K562 (cell line): ENCODE measurements at regions not wholly inside any gene's neighbourhood (a gene's known extent, or its start where the extent isn't known, plus 50 kb on each side); places are given as distances from the start of the nearest gene placed in this dataset.

Experiments used
- ATAC-seq: fragments of 200-7000 bp; cut with Tn5 transposase; 3 replicates; pipeline ENCODE4 v1.9.1; 2020; ENCODE audit warnings: moderate library complexity
- BruUV-seq: library from RNA; stranded (reverse); fragments of 400-500 nt; replicated peaks from 2 replicates; lab custom pipeline; 2021; lab: Mats Ljungman, UMichigan
- CTCF ChIA-PET: fragments of 300-600 bp; formaldehyde crosslinking; extraction: SDS; loops from one replicate; lab custom pipeline; 2021; ENCODE audit warnings: low intra/inter-chr PET ratio; lab: Yijun Ruan, JAX
- POLR2A ChIA-PET: fragments of 300-600, 350-650 bp; sonication (Branson Sonifier 250); formaldehyde crosslinking; extraction: SDS; loops from one replicate; lab custom pipeline; 2021; ENCODE audit warnings: antibody characterized with exemption, inconsistent platforms; lab: Yijun Ruan, JAX
- DNase-seq, 4 experiments: peaks; one replicate each; pipeline versions ENCODE4 v3.0.0 to v3.0.0-alpha.2; 2011 to 2018; ENCODE audit warnings: low spot score in 3 of 4, mixed read lengths in 3 of 4; ENCODE audit errors: extremely low read depth in 1 of 4
- FAIRE-seq: peaks from 2 replicates; lab custom pipeline; 2011; peaks lifted over from hg19 to GRCh38; lab: Jason Lieb, UNC
- H2AFZ ChIP-seq: 2 replicates; pipeline ENCODE4 v1.6.0; 2011; ENCODE audit warnings: low read depth, low read length, control low read depth, inconsistent platforms
- H3K27ac ChIP-seq: fragments of 200-600 bp; 3 replicates; pipeline ENCODE4 v1.8.0; 2011; ENCODE audit warnings: low read depth, mild to moderate bottlenecking, control low read depth, inconsistent platforms, low read length, moderate library complexity, mixed read lengths; ENCODE audit errors: extremely low read depth
- H3K27me3 ChIP-seq, 2 experiments: fragments of 300-600 bp in 1 of 2; 2 replicates in 1 of 2; 3 replicates in 1 of 2; pipeline versions ENCODE4 v1.6.0 to v1.8.0; 2011; ENCODE audit warnings: inconsistent platforms in 2 of 2, low read length in 2 of 2, mild to moderate bottlenecking in 1 of 2, mixed read lengths in 1 of 2, moderate library complexity in 1 of 2; ENCODE audit not compliant: control insufficient read depth in 2 of 2, insufficient read depth in 2 of 2
- H3K36me3 ChIP-seq: fragments of 300-600 bp; 3 replicates; pipeline ENCODE4 v1.8.0; 2011; ENCODE audit warnings: mild to moderate bottlenecking, low read length, inconsistent platforms; ENCODE audit not compliant: control insufficient read depth, insufficient read depth
- H3K4me1 ChIP-seq, 2 experiments: fragments of 200-600 bp in 1 of 2; replicated peaks in 1 of 2; 2 replicates in 1 of 2; 3 replicates in 1 of 2; pipeline versions ENCODE4 v1.5.1 to v1.8.0; 2011; ENCODE audit warnings: inconsistent platforms in 2 of 2, low read length in 2 of 2, mild to moderate bottlenecking in 1 of 2, mixed read lengths in 1 of 2, moderate library complexity in 1 of 2; ENCODE audit not compliant: control insufficient read depth in 2 of 2, insufficient read depth in 2 of 2
- H3K4me2 ChIP-seq: 2 replicates; pipeline ENCODE4 v1.6.1; 2011; ENCODE audit warnings: low read length, control low read depth, inconsistent platforms, mixed read lengths; ENCODE audit not compliant: insufficient read depth
- H3K4me3 ChIP-seq: fragments of 200-600 bp; sonication (generic), shearing (Covaris generic); 2 replicates; pipeline ENCODE4 v1.5.1; 2016; ENCODE audit warnings: control low read depth, inconsistent platforms
- H3K79me2 ChIP-seq: fragments of 200-600 bp; 3 replicates; pipeline ENCODE4 v1.8.0; 2011; ENCODE audit warnings: low read length, inconsistent platforms; ENCODE audit not compliant: control insufficient read depth, insufficient read depth
- H3K9ac ChIP-seq, 2 experiments: 2 replicates each; pipeline versions ENCODE4 v1.6.0 to v1.6.1; 2011; ENCODE audit warnings: low read depth in 2 of 2, low read length in 2 of 2, control low read depth in 1 of 2, inconsistent platforms in 1 of 2, mild to moderate bottlenecking in 1 of 2, mixed read lengths in 1 of 2; ENCODE audit not compliant: insufficient read depth in 1 of 2
- H3K9me1 ChIP-seq: one replicate; pipeline ENCODE4 v1.6.0; 2011; ENCODE audit warnings: inconsistent platforms, mild to moderate bottlenecking, low read length, moderate library complexity; ENCODE audit not compliant: control insufficient read depth, insufficient read depth
- H3K9me3 ChIP-seq: replicated peaks from 2 replicates; pipeline ENCODE4 v1.5.1; 2011; ENCODE audit warnings: low read depth, low read length, inconsistent platforms; ENCODE audit not compliant: control insufficient read depth, insufficient read depth
- H4K20me1 ChIP-seq: replicated peaks from 2 replicates; pipeline ENCODE4 v1.6.1; 2011; ENCODE audit warnings: low read length, inconsistent platforms, mixed read lengths; ENCODE audit not compliant: control insufficient read depth, insufficient read depth
- BCOR ChIP-seq: fragments of 450-650 bp; IDR thresholded peaks from 2 replicates; pipeline ENCODE4 v1.6.1; 2016
- BHLHE40 ChIP-seq: IDR thresholded peaks from 2 replicates; pipeline ENCODE4 v1.6.1; 2011; ENCODE audit warnings: low read length, improper control_type of control experiment
- DMBX1 ChIP-seq: fragments of 250-450 bp; sonication (Bioruptor Pico); IDR thresholded peaks from 2 replicates; pipeline ENCODE4 v1.8.0; 2022; ENCODE audit warnings: inconsistent platforms, mild to moderate bottlenecking, moderate library complexity, borderline replicate concordance
- EGR1 ChIP-seq: fragments of 450-650 bp; conservative IDR thresholded peaks from 2 replicates; pipeline ENCODE4 v1.6.1; 2017; ENCODE audit warnings: mild to moderate bottlenecking
- HOXB6 ChIP-seq: fragments of 250-450 bp; sonication (Bioruptor Pico); IDR thresholded peaks from 2 replicates; pipeline ENCODE4 v1.5.1; 2022; ENCODE audit warnings: mild to moderate bottlenecking, borderline replicate concordance
- HSF4 ChIP-seq: fragments of 250-450 bp; sonication (Bioruptor Pico); IDR thresholded peaks from 2 replicates; pipeline ENCODE4 v2.1.2; 2022; ENCODE audit warnings: mild to moderate bottlenecking, moderate library complexity, borderline replicate concordance
- KLF6 ChIP-seq: fragments of 250-450 bp; sonication (Bioruptor Pico); IDR thresholded peaks from 2 replicates; pipeline ENCODE4 v1.4.0; 2020; ENCODE audit warnings: mild to moderate bottlenecking, moderate library complexity, borderline replicate concordance
- NR2F6 ChIP-seq: fragments of 450-650 bp; formaldehyde crosslinking; IDR thresholded peaks from 2 replicates; pipeline ENCODE4 v1.4.0; 2020; ENCODE audit warnings: mild to moderate bottlenecking
- PRMT5 ChIP-seq: sonication (generic); formaldehyde crosslinking; IDR thresholded peaks from 2 replicates; pipeline ENCODE4 v1.5.0; 2020; ENCODE audit warnings: missing genetic modification reagents
- PTRF ChIP-seq: fragments of 450-650 bp; IDR thresholded peaks from 2 replicates; pipeline ENCODE4 v1.6.1; 2016; ENCODE audit warnings: mild to moderate bottlenecking, missing genetic modification characterization, missing compliant biosample characterization
- U2AF1 ChIP-seq: fragments of 200-400 bp; formaldehyde crosslinking; optimal IDR thresholded peaks from 2 replicates; pipeline ENCODE3; 2017; ENCODE audit warnings: mild to moderate bottlenecking, low read depth, low read length, moderate library complexity
- ZKSCAN3 ChIP-seq: fragments of 250-450 bp; sonication (Bioruptor Pico); IDR thresholded peaks from 2 replicates; pipeline ENCODE4 v1.4.0; 2020
- ZNF175 ChIP-seq: fragments of 200-800 bp; sonication (Bioruptor generic); IDR thresholded peaks from 2 replicates; pipeline ENCODE4 v1.6.1; 2016; ENCODE audit warnings: low read depth, mild to moderate bottlenecking, missing genetic modification characterization, missing compliant biosample characterization
- ZNF324 ChIP-seq: fragments of 250-450 bp; sonication (Bioruptor Pico); IDR thresholded peaks from 2 replicates; pipeline ENCODE4 v1.4.0; 2020; ENCODE audit warnings: mild to moderate bottlenecking
- ZNF512 ChIP-seq: IDR thresholded peaks from 2 replicates; pipeline ENCODE4 v1.6.1; 2016; ENCODE audit warnings: missing genetic modification characterization, missing compliant biosample characterization
- ZNF584 ChIP-seq: fragments of 200-800 bp; sonication (Bioruptor generic); IDR thresholded peaks from 2 replicates; pipeline ENCODE4 v1.6.1; 2016; ENCODE audit warnings: low read depth, mild to moderate bottlenecking, missing genetic modification characterization, missing compliant biosample characterization
- ZNF780A ChIP-seq: fragments of 250-450 bp; sonication (Bioruptor Pico); IDR thresholded peaks from 2 replicates; pipeline ENCODE4 v1.5.0; 2021; ENCODE audit warnings: mild to moderate bottlenecking
- WGBS: fragments of 100-300 bp; shearing (Covaris generic); methylation state at CpG from one replicate; pipeline ENCODE4 v1.1.6; 2016; ENCODE audit warnings: low coverage, mixed read lengths; ENCODE audit not compliant: insufficient coverage; ENCODE audit errors: missing lambda C conversion rate; 5-methylcytosine and 5-hydroxymethylcytosine counted together
- in situ Hi-C: fragments of 300-500 bp; cut with MboI; formaldehyde crosslinking; loops from 4 replicates; pipeline ENCODE4 v1.15.0; 2018; ENCODE audit warnings: inconsistent platforms, mixed read lengths
- intact Hi-C: fragments of 100-400 bp; cut with micrococcal nuclease; formaldehyde crosslinking; loops from 2 replicates; pipeline ENCODE4 v1.14.2; 2022

GRCh38 chr19:28130066-28130511 lies 1082.9 kb downstream of the UQCRFS1 start (continued):
- TF ChIP-seq EGR1 (no peak), ZNF324 (CRISPR knock-in tag) (no peak), BHLHE40 (no peak)

- no peak for DNase-seq
- Histone ChIP-seq H3K36me3 (no peaks in the 10 kb centered on the region), H3K9ac (no peak overlapping the region), H3K9me1 (no peaks in the 10 kb centered on the region), H3K4me2 (no peak overlapping the region), H3K4me3 (no peak overlapping the region), H2AFZ (no peak overlapping the region), H3K27me3 (no peaks in the 10 kb centered on the region; a peak in 1 of 5 replicates), H3K79me2 (no peaks in the 10 kb centered on the region), H3K4me1 (no peaks in the 10 kb centered on the region), H4K20me1 (no peaks in the 10 kb centered on the region), H3K9me3 (no peaks in the 10 kb centered on the region), H3K27ac (no peak overlapping the region)
- ATAC-seq: no peak
- intact Hi-C loops (no loop called here), in situ Hi-C loops (no loop called here)
- WGBS: 0% methylated on average over 4 of the region's 4 CpGs
- BruUV-seq: no TSS peak
- POLR2A ChIA-PET: no interaction called here
- no peak for FAIRE-seq
- CTCF ChIA-PET: no interaction called here
- TF ChIP-seq ZNF512 (tag): no peak
- no peak for TF ChIP-seq PRMT5 (CRISPR knock-in tag)
- TF ChIP-seq ZNF780A (CRISPR knock-in tag): no peak
- no peak for TF ChIP-seq ZNF584 (CRISPR knock-in tag)
- no peak for TF ChIP-seq ZKSCAN3 (CRISPR knock-in tag)
- no peak for TF ChIP-seq HOXB6
- no peak for TF ChIP-seq HSF4 (CRISPR knock-in tag)
- no peak for TF ChIP-seq DMBX1 (CRISPR knock-in tag)
- TF ChIP-seq NR2F6 (CRISPR knock-in tag): no peak
- TF ChIP-seq KLF6: no peak
- TF ChIP-seq U2AF1: no peak
- TF ChIP-seq PTRF (tag): no peak
- TF ChIP-seq ZNF175 (CRISPR knock-in tag): no peak
- no peak for TF ChIP-seq BCOR
Measured at GRCh38 chr19:28128341-28128740, 1084.6 kb downstream of the UQCRFS1 start.
